ENCODE measurements at regions not wholly inside any gene's neighbourhood (a gene's known extent, or its start where the extent isn't known, plus 50 kb on each side); places are given as distances from the start of the nearest gene placed in this dataset.

DNA sequence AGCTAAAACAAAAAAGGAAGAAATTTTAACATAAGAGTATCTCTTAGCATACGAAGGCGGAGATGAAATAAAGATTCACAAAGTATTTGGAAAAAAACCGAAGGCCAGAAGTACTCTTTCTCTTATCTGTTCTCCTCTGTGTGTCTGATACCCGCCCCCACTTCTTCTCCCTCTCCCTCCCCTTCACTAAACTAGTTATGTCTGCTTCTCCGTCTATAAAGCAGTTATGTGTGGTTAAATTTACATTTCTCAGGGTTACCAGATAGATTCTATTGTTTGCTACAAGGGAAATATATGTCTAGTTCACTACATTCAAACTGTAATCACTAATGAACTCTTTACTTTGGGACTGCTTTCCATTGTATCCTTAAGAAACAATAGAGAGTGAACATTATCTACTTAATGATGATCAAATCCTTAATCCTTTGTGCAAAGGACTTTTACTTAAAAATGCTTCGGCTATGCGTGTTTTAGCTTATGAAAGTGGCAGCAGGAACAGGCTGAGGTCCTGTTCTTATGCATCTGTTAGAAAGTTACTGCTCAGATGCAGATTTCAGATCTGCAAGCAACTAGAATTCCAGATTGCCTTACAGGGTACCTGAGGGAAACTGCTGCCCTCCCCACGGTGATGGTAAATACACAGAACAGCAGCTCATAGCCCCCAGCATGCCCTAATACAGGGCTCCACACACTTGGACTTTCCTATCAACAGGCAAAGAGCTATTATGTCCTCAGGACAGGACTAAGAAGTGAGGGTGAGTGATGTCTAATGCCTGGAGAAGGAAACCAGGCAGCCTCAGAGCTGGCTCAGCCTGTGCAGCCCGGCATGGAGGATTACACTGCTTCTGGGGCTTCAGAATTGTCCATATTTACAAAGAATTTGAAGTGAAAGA is 273.3 kb downstream of the FZD1 start:
- DNase-seq: no peak

DNA sequence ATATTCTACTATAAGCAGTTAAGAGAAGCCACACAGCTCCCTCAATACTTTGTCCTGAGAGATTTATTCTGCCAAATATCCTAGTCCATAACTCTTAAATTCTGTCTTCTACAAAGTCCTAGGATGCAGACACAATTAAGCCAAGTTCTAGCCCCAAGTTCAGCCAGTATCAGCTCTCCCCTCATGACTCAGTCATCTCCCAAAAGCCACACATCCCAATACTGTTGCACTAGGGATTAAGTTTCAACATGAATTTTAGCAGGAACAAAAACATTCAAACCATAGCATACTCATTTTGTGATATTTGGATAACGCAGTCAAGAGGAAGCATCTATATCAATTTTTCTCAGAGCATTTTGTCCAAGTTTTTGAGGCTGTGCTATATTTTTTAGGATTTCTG is 277.4 kb downstream of the FZD1 start:
- no peak for DNase-seq

DNA sequence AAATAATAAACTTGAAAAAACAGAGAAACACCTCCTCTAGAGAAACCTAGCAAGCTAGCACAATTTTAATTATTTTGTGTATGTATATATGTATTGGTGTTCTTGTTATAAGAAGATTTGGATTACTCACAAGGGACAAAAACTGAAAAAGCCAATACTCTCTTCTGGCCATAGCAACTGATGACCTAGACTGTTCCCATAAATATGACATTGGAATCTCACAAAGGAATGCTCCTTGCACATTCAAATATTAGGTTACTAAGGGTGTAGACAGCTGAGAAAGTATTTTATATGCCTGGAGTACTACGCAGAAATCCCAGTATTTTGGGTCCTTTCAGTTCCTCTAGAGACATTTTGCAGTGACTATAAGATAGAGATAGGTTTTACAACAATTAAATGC is 279.4 kb downstream of the FZD1 start:
- DNase-seq: no peak

DNA sequence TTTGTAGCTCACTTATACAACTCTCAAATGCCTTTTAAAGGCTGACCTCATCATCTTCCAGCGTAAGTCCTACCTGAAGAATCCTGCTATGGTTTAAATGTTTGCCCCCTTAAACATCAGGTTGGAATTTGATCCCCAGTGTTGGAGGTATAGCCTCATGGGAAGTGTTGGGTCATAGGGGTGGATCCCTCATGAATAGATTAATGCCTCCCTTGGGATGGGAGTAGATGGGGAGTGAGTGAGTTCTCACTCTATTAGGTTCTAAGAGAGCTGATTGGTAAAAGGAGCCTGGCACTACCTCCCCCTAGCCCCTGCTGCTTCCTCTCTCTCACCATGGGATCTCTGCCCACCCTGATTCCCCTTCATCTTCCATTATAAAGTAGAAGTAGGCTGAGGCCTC is 285.6 kb downstream of the FZD1 start:
- no peak for DNase-seq

DNA sequence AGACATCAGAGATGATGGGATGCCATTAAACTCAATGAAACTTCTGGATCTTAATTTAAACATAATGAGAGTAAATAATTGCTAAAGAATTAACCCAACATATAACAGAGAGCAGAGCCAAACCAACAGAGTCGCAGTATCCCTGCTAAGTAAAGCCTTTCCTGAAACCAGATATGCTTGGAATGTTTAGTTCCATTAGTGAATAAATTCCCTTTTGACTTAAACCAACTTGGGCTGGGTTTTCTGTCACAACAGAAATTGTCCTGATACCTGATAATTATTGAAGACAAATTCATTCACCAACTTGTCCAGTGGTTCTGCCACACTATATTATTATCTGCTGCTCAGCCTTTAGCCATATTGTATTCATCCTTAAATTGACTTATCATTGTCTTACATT is 286.7 kb downstream of the FZD1 start:
- DNase-seq: no peak

DNA sequence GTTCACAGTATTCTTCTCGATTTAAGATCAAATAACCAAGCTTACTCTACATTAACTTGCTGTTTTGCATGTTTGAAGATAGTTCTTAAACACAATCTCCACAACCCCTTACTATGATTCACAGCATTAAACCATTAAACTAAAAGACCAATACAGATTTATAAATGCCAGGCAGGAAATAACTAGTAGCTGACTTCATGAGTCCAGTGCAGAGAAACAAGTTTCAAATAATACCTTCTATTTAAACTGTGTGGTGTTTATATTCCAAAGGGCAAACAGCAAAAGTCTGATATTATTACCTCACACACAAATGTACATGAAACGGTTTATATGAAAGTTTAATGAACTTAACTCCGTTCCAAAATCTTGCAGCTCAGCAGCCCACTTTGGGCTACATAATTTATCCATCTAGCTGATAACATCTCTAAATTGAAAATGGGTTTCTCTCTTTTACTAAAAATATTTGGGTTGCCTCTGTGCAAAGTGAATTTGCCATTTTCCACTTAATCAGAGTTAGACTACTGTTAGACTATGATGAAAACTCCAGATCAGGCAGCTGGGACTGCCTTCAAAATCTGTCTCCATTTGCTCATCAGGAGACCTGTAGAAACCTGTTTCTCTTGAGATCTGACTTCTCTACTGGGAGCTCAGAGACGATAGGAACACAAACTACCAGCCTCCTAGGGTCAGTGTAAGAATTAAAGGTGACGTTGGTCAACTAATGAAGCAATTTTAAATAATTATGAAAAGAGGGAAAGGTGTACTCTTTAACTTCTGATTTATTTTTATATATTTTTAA is 287.3 kb downstream of the FZD1 start:
- no peak for DNase-seq

DNA sequence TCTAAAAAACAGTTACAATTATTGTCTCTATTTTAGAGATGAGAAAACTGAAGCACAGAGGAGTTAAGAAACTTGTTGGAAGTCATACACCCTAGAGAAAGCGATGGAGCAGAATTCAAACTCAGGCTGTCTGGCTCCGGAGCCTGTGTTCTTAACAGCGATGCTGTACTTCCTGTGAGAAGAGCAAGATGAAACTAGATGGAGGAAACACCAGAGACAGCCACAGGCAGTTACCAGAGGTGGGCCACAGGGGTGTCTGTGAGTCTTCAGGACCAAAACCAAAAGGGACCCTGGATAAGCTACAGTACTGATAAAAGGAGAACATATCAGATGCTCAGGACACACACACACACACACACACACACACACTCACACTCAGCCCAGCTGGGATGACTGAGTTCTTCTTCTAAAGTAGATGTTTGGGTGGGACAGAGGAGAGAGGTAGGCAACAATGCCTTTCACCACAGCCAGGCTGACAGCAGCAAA is 289.2 kb downstream of the FZD1 start:
- DNase-seq: no peak

DNA sequence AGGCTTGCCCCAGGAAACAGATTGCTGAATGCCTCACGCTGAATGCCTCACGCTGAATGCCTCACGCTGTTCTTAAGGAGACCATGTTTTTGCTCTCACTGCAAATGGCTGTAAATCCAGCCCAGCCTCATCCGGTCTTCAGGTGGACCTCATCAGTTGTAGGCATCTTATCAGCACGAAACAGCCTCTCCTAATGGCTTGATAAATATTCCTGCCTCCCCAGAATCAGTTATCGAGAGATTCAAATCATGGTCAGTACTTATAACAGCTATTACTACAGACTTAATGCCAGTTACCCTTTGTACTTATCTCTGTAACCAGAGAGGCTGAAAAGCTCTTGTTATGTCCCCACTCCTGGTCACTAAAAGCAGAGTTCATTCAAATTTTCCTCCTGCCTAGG is 290.6 kb downstream of the FZD1 start:
- DNase-seq: no peak

DNA sequence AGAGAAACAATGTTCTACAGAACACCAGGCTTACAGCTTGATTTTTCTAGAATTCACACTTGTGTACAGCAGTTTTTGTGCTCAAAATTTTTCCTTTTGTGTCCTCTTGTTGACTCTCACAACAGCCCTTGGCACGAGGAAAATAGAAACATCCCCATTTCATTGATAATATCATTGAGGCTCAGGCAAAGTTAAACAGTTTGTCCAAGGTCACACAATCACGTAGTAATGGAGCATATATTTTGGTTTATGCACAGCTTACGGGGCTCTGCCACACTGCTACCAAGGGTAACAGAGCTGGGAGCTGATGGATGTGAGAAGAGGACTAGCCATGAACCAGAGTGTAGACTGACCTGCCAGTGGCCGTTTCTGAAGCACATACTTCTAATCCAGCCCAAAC is 292.0 kb downstream of the FZD1 start:
- no peak for DNase-seq

DNA sequence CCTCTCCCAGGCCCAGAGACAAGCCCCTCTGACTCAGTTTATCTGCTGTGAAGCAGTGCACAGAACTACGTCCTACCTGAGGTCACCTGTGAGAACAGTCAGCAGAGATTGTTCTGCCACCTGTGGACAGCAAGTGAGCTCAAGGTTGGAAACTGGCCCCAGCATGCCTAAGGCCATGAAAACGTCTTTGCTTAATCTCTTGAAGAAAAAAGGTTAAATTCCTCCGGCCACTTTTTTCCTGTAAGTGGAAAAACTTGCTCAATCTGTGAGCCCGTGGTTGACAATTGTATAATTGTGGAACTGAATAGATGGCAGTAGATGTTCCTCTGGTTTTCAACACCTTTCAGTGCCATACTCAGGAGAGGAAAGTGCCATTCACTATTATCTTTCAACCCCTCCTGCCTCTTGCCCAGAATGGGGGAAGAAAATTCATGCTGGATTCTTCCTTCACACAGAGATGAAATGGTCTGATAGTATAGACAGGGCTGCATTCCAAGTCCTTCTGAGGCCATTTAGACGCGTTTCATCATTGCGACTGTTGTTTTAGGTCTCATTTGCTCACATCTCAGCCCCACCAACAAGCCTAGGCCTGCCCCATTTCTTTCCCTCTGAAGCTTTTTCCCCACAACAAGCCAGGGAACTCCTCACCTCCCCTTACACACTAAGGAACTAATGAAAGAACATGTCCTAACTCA is 292.9 kb downstream of the FZD1 start:
- DNase-seq: no peak

DNA sequence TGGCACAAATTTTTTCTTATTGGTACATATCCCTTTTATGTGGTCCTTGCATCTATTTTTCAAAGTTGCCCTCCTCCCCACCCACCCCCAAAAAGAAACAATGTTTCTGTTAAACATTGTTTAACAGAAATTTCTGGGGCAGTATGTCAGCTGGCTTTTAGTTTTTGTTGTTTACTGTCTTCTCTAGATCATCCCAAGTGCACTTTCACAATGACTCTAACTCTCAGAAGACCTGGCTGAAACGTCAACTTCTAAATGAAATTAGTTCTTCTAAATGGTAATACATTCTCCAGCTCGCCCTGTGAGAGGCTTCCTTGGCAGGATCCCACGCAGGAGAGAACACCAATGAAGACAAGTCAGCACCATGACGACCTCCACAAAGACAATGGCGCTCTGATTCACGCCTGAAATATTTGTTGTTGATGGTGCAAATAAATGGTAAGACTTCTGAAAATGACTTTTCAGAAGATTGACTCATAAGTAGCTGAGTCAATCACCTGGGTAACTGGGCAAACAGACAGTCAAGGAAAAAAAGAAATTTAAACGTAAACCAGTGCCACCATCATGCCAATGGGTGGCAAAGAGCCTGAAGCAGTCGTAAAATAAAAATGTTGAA is 293.7 kb downstream of the FZD1 start:
- DNase-seq: peak; percentile 11

DNA sequence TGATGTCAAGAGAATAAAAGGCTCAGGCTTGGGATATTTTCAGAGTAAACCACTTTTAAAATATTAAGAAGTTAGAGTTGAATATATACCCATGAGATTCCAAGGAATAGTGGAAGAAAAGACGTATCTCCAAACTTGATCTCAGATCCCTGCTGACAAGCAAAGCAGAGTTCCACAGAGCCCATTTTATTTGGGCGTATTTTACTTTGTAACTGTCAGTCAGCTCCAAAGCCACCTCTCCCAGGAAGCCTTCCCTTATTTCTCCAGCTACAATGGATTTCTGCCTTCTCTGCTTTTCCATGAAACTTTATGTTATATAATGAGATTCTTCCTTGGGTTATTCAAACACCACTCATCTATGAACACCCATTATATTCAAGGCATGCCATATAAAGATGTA is 295.7 kb downstream of the FZD1 start:
- no peak for DNase-seq

DNA sequence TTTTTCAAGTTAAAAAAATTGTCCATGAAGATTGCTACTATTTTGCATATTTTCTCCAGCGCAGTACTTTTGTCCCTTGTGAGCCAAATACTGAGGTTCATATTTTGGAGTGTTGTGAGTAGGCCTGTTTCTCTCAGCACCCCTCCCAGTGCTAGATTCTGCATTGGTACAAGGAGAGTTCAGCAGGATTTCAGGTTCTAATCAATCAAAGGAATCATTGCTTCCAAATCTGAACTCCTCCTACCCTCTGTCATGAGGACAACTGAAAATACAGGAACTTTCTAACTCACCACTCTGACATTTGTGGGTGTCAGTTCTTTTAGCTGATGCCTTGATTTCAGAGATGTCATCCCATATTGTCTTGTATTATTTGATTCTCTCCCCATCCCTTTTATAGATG is 299.9 kb downstream of the FZD1 start:
- DNase-seq: no peak

DNA sequence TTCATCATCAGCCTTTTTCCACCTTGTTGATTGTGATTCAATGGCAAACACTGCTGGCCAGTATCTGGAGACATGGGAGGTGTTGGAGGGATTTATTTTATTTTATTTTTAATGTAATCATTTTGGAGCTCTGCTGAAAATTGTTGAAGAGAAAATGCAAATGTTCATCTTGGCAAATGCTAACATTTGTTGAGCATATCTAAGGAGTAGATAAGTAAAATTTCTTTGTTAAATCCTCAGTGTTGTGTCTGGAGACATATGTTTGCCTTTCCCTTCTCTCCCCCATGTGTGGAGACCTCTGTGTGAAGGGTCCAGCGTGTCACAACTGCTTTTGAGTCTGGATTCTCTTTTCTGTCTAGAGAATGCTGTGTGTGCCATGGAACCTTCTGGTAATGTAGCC is 300.3 kb downstream of the FZD1 start:
- no peak for DNase-seq

DNA sequence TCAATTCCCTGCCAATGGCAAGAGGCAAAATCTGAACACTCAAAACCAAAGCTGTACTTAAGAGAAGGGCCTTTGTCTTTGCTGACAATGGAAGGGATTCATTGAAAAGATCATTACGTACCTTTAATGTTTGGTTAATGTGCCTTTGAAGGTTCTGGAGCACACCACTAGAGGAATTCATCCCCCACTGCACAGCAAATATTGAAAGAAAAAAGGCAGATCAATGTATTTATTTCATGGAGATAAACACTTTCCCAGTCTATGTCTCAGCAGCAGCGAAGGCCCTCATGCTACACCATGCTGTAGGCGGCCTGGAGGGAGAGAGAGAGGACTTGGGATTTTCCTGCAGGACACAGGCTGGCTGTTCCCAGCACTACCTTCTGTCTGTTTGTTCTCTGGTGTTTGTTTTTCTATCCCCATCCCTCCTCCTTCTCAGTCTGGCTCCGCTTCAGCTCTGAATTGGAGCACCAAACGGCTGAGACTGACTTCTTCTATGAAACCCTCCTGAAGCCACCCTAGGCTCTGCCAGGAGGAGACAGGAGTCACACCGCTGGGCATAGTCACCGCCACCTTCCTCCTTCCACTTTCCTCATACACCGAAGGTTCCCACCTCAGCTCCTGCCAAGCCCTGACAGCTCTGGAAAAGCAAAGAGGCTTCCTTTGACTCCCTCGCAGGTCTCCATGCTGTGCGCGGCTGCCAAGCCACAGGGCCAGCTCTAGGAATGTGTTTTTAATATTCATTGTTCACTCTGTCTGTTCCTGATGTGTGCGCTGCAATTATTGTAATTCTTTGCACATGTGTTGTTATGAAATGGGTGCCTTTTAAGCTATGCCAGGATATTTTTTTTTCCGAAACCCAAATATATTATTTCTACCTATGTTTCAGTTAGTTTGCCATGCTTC is 301.5 kb downstream of the FZD1 start:
- no peak for DNase-seq

DNA sequence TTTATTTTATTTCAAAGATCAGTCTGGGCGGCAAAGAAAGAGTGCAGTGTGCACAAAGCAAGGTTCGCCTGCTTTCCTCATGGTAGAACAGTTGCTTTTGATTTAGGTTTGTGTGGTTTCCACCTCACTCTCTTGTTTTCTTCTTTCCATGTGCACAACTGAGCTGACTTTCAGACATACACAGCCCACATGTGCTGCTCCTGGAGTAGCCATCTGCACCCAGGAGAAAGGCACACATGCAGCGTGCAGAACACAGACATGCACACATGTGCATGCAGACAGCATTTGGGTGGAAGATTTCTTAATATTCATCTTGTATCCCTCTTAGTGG is 302.1 kb downstream of the FZD1 start:
- DNase-seq: no peak

DNA sequence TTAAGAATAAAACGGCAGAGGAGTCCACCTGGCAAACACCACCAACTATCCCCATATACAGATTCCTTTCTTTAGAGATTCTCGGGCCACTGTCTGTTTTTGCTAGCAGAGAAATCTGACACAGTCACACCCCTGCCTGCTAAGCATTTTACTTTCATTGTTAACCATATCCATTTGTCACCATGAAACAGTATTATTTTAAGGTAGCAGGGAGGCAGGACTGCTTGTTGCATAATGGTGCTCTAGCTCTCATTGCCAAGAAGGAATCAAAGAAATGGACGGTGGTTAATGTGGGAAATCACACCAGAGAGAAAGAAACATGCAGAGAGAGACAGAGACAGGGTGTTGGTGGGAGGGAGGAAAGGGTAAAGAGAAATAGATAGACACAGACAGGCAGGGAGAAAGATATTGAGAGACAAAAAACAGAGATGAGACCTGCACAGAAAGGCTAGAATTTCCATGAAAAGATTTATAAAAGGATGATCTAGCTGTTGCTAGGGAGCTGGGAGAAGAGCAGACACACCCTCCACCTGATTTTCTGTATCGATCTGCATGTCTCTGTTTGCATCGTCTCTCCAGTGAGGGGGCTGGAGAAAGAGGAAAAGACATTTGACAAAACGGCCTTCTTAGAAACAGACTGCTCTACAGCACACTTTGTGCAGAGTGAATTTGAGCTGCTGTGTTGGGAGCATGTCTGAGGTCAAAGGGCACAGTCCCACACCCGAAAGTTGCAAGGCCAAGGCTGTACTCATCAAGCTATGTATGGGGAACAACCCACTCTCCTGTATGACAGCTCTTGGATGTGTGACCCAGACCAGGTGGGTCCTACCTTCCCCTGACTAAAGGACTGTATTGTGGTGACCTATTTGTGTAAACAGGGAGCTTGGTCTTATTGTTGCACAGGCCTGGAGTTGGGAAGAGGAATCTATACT is 303.1 kb downstream of the FZD1 start:
- no peak for DNase-seq

DNA sequence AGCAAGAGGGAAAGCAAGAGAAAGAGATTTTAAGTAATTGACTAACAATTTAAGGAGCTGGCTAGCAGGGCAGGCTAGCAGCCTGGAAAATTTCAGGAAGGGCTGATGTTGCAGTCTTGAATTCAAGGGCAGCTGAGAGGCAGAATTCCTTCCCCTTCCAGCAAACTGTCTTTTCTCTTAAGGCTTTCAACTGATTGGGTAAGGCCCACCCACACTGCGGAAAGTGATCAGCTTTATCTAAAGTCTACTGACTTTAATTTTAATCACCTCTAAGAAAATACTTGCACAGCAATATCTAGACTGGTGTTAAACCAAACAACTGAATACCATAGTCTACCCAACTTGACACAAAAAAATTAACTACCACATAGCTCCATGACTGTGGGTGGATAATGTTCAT is 303.9 kb downstream of the FZD1 start:
- DNase-seq: no peak

DNA sequence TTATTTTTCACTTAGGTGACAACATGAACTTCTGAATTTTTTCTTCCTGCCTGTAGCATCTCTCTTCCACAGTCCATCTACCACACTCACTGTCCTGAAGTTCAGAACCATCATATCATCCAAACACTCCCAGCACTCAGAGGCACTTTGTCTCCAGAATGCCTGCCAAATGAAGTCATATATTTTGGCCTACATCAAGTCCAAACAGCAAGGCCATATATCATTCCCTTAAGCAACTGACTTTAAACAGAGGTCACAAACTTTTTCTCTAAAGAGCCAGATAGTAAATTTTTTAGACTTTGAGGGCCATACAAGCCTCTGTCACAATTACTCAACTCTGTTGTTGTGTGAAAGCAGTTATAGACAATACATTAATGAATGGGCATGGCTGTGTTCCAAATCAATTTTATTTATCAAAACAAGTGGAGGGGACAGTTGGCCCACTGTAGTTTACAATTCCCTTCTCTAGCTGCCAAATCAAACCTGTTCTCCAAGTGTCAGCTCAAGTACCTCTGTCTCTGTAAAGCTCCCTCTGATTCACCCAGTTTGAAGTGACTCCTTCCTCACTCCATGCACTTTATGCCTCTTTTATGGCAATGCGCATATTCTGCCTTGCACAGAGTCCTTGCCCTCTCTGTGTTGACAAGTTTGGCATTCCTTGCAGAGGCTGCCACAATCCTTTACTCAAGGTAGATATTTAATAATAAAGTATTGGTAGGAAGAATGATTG is 305.7 kb downstream of the FZD1 start:
- DNase-seq: no peak

DNA sequence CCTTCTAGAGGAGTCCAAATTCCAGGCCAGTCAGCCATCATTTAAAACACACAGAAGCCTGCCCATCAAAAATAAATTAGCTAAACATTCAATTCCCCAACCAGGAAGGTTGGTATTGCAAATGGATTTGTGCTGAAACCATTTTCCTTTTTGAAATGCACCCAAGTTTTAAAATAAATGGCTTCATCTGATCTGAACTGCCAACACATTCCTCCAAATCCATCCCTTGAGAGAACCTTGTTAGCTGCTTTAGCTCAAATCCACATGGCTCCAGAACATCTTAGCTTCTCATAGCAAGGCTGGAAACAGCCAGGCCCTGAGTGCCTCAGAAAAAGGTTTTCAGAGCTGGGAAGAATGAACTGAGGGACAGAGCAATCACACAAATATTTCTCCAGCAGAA is 306.3 kb downstream of the FZD1 start:
- no peak for DNase-seq

Measured in 8988T (cell line).